ENCODE measurements at regions not wholly inside any gene's neighbourhood (a gene's known extent, or its start where the extent isn't known, plus 50 kb on each side); places are given as distances from the start of the nearest gene placed in this dataset.

- no peak for TF ChIP-seq CTCF (conservative IDR thresholded peaks at IDR 0.05 in 1 of 2, IDR thresholded peaks at IDR 0.05 in 1 of 2; ENCODE audit: extremely low read depth in 1 of 2, insufficient read depth in 1 of 2, low read depth in 1 of 2, low read length in 2 of 2)
- no peak for TF ChIP-seq EZH2 (IDR thresholded peaks at IDR 0.05; ENCODE audit: borderline replicate concordance, low read length)
These were observed 479.3 kb downstream of the NEBL start for GRCh38 chr10:20417791-20418190.

Data from mammary epithelial cell (primary cell).